Middle frontal gyrus (tissue), 1 donor: ENCODE measurements at regions not wholly inside any gene's neighbourhood (a gene's known extent, or its start where the extent isn't known, plus 50 kb on each side); places are given as distances from the start of the nearest gene placed in this dataset.

Experiments used
- DNase-seq: peaks from one replicate; pipeline ENCODE4 v3.0.0-alpha.2; 2015; ENCODE audit warnings: low spot score; ENCODE audit errors: extremely low spot score

GRCh38 chr9:671997-672396, 169.5 kb upstream of the DMRT1 start:
- no peak for DNase-seq

- DNase-seq = no peak
Measured at GRCh38 chr9:672851-673250, 168.6 kb upstream of the DMRT1 start.

- no peak for DNase-seq
Measured at GRCh38 chr9:673264-673965, 168.1 kb upstream of the DMRT1 start.

- DNase-seq = no peak
Measured at GRCh38 chr9:673966-674526, 167.5 kb upstream of the DMRT1 start.

GRCh38 chr9:675697-676370, 165.7 kb upstream of the DMRT1 start:
- DNase-seq = no peak

- no peak for DNase-seq
Measured at GRCh38 chr9:676780-677438, 164.6 kb upstream of the DMRT1 start.

- no peak for DNase-seq
Measured at GRCh38 chr9:677461-678097, 163.9 kb upstream of the DMRT1 start.

GRCh38 chr9:678897-679296, 162.6 kb upstream of the DMRT1 start:
- DNase-seq = no peak

- DNase-seq = no peak
Measured at GRCh38 chr9:679462-679861, 162.0 kb upstream of the DMRT1 start.

- DNase-seq = no peak
Measured at GRCh38 chr9:680106-680505, 161.4 kb upstream of the DMRT1 start.

GRCh38 chr9:682633-683508, 158.6 kb upstream of the DMRT1 start:
- DNase-seq = no peak

GRCh38 chr9:683509-684021, 157.9 kb upstream of the DMRT1 start:
- DNase-seq = no peak

GRCh38 chr9:684054-684890, 157.2 kb upstream of the DMRT1 start:
- DNase-seq = no peak

GRCh38 chr9:684941-685340, 156.6 kb upstream of the DMRT1 start:
- DNase-seq = no peak

GRCh38 chr9:686321-686813, 155.1 kb upstream of the DMRT1 start:
- no peak for DNase-seq

- DNase-seq = no peak
Measured at GRCh38 chr9:687034-687785, 154.3 kb upstream of the DMRT1 start.

- DNase-seq = no peak
Measured at GRCh38 chr9:687994-688393, 153.5 kb upstream of the DMRT1 start.

- no peak for DNase-seq
Measured at GRCh38 chr9:690517-691111, 150.9 kb upstream of the DMRT1 start.
